NCI-H345 treated with DMSO at 0.1 percent for 48 hours (cell line): ENCODE measurements at regions not wholly inside any gene's neighbourhood (a gene's known extent, or its start where the extent isn't known, plus 50 kb on each side); places are given as distances from the start of the nearest gene placed in this dataset.

Experiments
- DNase-seq: peaks from one replicate; lab custom pipeline; 2025; ENCODE audit not compliant: unreplicated experiment; lab: John Stamatoyannopoulos, UW

- no peak for DNase-seq
These were observed 420.3 kb upstream of the POU3F3 start for GRCh38 chr2:104433657-104434056.

GRCh38 chr2:104434318-104434792 lies 419.6 kb upstream of the POU3F3 start:
- DNase-seq: peak; percentile 83

GRCh38 chr2:104434966-104435365 lies 418.9 kb upstream of the POU3F3 start:
- DNase-seq: peak; percentile 58

- no peak for DNase-seq
These were observed 415.4 kb upstream of the POU3F3 start for GRCh38 chr2:104438481-104438880.

- DNase-seq: no peak
These were observed 410.8 kb upstream of the POU3F3 start for GRCh38 chr2:104443145-104443544.

- no peak for DNase-seq
These were observed 409.5 kb upstream of the POU3F3 start for GRCh38 chr2:104444392-104444791.

GRCh38 chr2:104444889-104445288 lies 409.0 kb upstream of the POU3F3 start:
- DNase-seq: no peak

GRCh38 chr2:104447831-104448434 lies 406.0 kb upstream of the POU3F3 start:
- DNase-seq: no peak

GRCh38 chr2:104448661-104449440 lies 405.1 kb upstream of the POU3F3 start:
- no peak for DNase-seq

- DNase-seq: no peak
These were observed 401.4 kb upstream of the POU3F3 start for GRCh38 chr2:104452558-104452957.

- DNase-seq: no peak
These were observed 391.2 kb upstream of the POU3F3 start for GRCh38 chr2:104462731-104463130.

- no peak for DNase-seq
These were observed 387.9 kb upstream of the POU3F3 start for GRCh38 chr2:104465981-104466380.

GRCh38 chr2:104468846-104469245 lies 385.1 kb upstream of the POU3F3 start:
- no peak for DNase-seq

GRCh38 chr2:104472076-104472475 lies 381.8 kb upstream of the POU3F3 start:
- DNase-seq: no peak

GRCh38 chr2:104473546-104473945 lies 380.4 kb upstream of the POU3F3 start:
- no peak for DNase-seq

GRCh38 chr2:104474716-104475115 lies 379.2 kb upstream of the POU3F3 start:
- DNase-seq: no peak

- no peak for DNase-seq
These were observed 377.8 kb upstream of the POU3F3 start for GRCh38 chr2:104476075-104476474.

GRCh38 chr2:104476563-104476988 lies 377.3 kb upstream of the POU3F3 start:
- DNase-seq: no peak

GRCh38 chr2:104481341-104481740 lies 372.6 kb upstream of the POU3F3 start:
- no peak for DNase-seq

GRCh38 chr2:104487366-104487765 lies 366.5 kb upstream of the POU3F3 start:
- DNase-seq: no peak

GRCh38 chr2:104493698-104494097 lies 360.2 kb upstream of the POU3F3 start:
- DNase-seq: no peak

GRCh38 chr2:104501342-104501741 lies 352.6 kb upstream of the POU3F3 start:
- DNase-seq: no peak

GRCh38 chr2:104501929-104502328 lies 352.0 kb upstream of the POU3F3 start:
- DNase-seq: no peak
